Loucy (cell line): ENCODE measurements at regions not wholly inside any gene's neighbourhood (a gene's known extent, or its start where the extent isn't known, plus 50 kb on each side); places are given as distances from the start of the nearest gene placed in this dataset.

ENCODE experiments used
- CTCF ChIP-seq: fragments of 200-600 bp; sonication (generic); conservative IDR thresholded peaks from 2 replicates; pipeline ENCODE4 v1.5.1; 2014; ENCODE audit warnings: mild to moderate bottlenecking, antibody characterized with exemption, low read length
- EZH2phosphoT487 ChIP-seq: fragments of 200-600 bp; IDR thresholded peaks from 2 replicates; pipeline ENCODE4 v1.6.1; 2018; ENCODE audit warnings: antibody characterized with exemption, mild to moderate bottlenecking, moderate library complexity, borderline replicate concordance

GRCh38 chr12:87231818-87232217 is 797.4 kb downstream of the C12orf50 start:
- TF ChIP-seq CTCF (no peak), EZH2phosphoT487 (no peak)
